GM12891 (cell line): ENCODE measurements at regions not wholly inside any gene's neighbourhood (a gene's known extent, or its start where the extent isn't known, plus 50 kb on each side); places are given as distances from the start of the nearest gene placed in this dataset.
"Not testable (repeated sequence)": the region's sequence is repeated elsewhere in the genome, so short reads cannot be mapped to it uniquely, and the experiment has no call there.

Experiments
- DNase-seq: peaks from one replicate; pipeline ENCODE4 v3.0.0; 2011; ENCODE audit warnings: low spot score; ENCODE audit not compliant: insufficient read length
- FAIRE-seq: peaks from 2 replicates; lab custom pipeline; 2011; peaks lifted over from hg19 to GRCh38; lab: Jason Lieb, UNC
- PAX5 ChIP-seq: IDR thresholded peaks from 2 replicates; pipeline ENCODE4 v1.6.1; 2011; ENCODE audit warnings: low read length, moderate library complexity, mild to moderate bottlenecking; ENCODE audit not compliant: insufficient read depth, severe bottlenecking
- POLR2A ChIP-seq: IDR thresholded peaks from 2 replicates; pipeline ENCODE4 v1.6.1; 2011; ENCODE audit warnings: low read depth, low read length, control low read depth
- POLR2AphosphoS5 ChIP-seq: IDR thresholded peaks from 2 replicates; pipeline ENCODE4 v1.6.1; 2011; ENCODE audit warnings: low read depth, low read length, control low read depth
- POU2F2 ChIP-seq: IDR thresholded peaks from 2 replicates; pipeline ENCODE4 v1.6.1; 2011; ENCODE audit warnings: low read depth, mild to moderate bottlenecking, control low read depth, low read length, moderate library complexity
- SPI1 ChIP-seq: IDR thresholded peaks from 2 replicates; pipeline ENCODE4 v1.6.1; 2011; ENCODE audit warnings: low read depth, low read length, control low read depth
- TAF1 ChIP-seq: IDR thresholded peaks from 2 replicates; pipeline ENCODE4 v1.6.1; 2011; ENCODE audit warnings: low read depth, low read length, control low read depth

GRCh38 chr4:160038615-160039014, 935.7 kb downstream of the RAPGEF2 start:
- TF ChIP-seq POLR2AphosphoS5 (no peak), POU2F2 (no peak)
- DNase-seq = no peak
- no peak for FAIRE-seq

- TF ChIP-seq POLR2A (no peak), TAF1 (no peak), SPI1 (no peak), POLR2AphosphoS5 (no peak), PAX5 (no peak), POU2F2 (no peak)
- FAIRE-seq = no peak
- no peak for DNase-seq
These were observed 941.8 kb downstream of the RAPGEF2 start for GRCh38 chr4:160044693-160045092.

DNA sequence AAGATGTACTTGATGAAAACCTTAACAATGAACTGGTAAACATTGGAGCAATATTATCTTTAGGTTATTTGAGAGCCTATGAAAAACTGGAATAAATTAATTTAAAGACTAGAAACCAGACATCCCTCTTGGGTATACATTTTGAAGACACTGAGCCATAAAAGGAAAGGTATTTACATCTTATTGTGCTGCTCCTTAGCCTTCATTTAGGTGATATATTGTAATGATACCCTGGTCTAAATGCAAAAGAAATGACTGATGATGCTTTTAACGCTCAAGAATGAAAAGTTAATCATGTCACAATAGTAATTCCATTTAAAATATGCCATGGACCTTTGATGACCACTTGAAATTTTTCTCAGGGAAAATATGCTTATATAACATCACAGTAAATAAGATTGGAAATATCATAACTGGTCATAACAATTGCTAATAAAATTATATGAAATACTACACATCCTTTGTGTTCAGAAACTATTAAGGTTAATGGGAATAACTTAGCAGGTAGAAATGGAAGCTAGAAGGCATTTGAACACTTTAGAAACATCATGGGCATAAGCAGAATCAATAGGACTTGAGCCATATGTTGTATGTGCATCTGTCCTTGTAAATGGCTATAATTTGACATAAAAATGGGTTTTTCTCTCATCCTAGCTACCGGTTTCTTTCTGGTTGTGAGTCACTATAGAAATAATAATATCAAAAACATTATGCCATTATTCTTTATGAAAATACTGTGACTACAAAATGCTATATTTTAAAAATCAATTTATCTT, 979.7 kb downstream of the RAPGEF2 start:
- DNase-seq (no peak), FAIRE-seq (no peak)
- TF ChIP-seq POU2F2 (no peak), TAF1 (no peak), POLR2A (no peak), SPI1 (no peak)

DNA sequence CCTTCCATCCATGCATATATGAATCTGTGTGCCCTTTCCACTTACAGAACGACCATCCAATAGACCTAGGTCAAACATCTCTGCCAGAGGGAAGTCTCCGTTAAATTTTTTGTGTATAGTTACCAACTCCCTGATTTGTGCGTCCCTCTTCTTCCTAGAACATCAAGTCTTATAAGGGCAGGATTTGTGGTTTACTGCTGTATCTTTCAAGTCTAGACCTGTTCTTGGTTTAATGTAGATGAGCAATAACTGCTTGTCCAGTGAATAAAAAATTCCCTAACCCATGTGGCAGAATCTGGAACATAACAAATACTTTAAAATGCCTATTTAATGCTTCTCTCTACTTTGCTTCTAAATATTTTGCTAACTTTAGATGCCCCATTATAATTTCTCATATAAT, 988.8 kb downstream of the RAPGEF2 start:
- TF ChIP-seq PAX5 = no peak
- TF ChIP-seq POLR2A = no peak
- no peak for TF ChIP-seq POU2F2
- TF ChIP-seq TAF1 = no peak
- no peak for TF ChIP-seq SPI1
- no peak for TF ChIP-seq POLR2AphosphoS5
- FAIRE-seq = no peak
- DNase-seq = no peak

GRCh38 chr4:160100316-160100715, 997.4 kb downstream of the RAPGEF2 start:
- FAIRE-seq (no peak), DNase-seq (no peak)
- TF ChIP-seq POU2F2 (no peak), POLR2AphosphoS5 (no peak), TAF1 (no peak), SPI1 (no peak), POLR2A (no peak), PAX5 (no peak)

- no peak for FAIRE-seq
- no peak for TF ChIP-seq POLR2AphosphoS5
- TF ChIP-seq SPI1 = no peak
- TF ChIP-seq TAF1 = no peak
- no peak for TF ChIP-seq POU2F2
- TF ChIP-seq POLR2A = no peak
- no peak for TF ChIP-seq PAX5
- no peak for DNase-seq
These were observed 1008.0 kb downstream of the RAPGEF2 start for GRCh38 chr4:160110891-160111290.

- no peak for TF ChIP-seq POLR2AphosphoS5
- no peak for TF ChIP-seq POLR2A
- TF ChIP-seq PAX5 = no peak
- TF ChIP-seq TAF1 = no peak
- no peak for TF ChIP-seq SPI1
- TF ChIP-seq POU2F2 = no peak
- FAIRE-seq (no peak), DNase-seq (no peak)
These were observed 1014.8 kb downstream of the RAPGEF2 start for GRCh38 chr4:160117686-160118085.

GRCh38 chr4:160125576-160126287, 1022.9 kb downstream of the RAPGEF2 start:
- not testable (repeated sequence) for FAIRE-seq, DNase-seq

GRCh38 chr4:160127211-160127610, 1024.3 kb downstream of the RAPGEF2 start:
- FAIRE-seq = no peak

DNA sequence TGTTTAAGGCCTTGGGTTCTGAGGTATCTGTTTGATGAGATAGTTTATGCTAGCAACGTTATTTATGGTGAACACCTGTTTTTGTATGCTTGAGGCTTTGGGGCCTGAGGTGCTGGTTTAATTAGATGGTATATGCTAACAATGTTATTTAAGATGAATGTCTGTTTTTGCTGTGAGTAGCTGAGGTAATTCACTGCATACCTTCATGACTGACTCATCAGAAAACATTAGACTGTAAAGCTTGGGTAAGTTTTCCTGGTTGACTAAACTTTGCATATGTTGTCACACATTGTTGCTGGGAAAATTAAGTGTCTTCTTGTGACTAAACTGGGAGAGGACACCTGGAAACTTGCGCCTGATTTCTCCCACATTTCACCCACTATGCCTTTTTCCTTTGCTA, 1026.6 kb downstream of the RAPGEF2 start:
- TF ChIP-seq POLR2A (no peak), PAX5 (no peak), TAF1 (no peak), POU2F2 (no peak), SPI1 (no peak), POLR2AphosphoS5 (no peak)
- FAIRE-seq (no peak), DNase-seq (no peak)

More at GRCh38 chr4:160127211-160127610, 1024.3 kb downstream of the RAPGEF2 start:
- TF ChIP-seq POLR2A (no peak), SPI1 (no peak), POU2F2 (no peak), TAF1 (no peak), POLR2AphosphoS5 (no peak), PAX5 (no peak)
- no peak for DNase-seq
